ENCODE measurements at regions not wholly inside any gene's neighbourhood (a gene's known extent, or its start where the extent isn't known, plus 50 kb on each side); places are given as distances from the start of the nearest gene placed in this dataset.

GRCh38 chr7:45400680-45401079 lies 173.5 kb upstream of the ADCY1 start:
- no peak for TF ChIP-seq FOXJ3 (CRISPR knock-in tag; IDR thresholded peaks at IDR 0.05; ENCODE audit: borderline replicate concordance)
- TF ChIP-seq, protein P1, sequence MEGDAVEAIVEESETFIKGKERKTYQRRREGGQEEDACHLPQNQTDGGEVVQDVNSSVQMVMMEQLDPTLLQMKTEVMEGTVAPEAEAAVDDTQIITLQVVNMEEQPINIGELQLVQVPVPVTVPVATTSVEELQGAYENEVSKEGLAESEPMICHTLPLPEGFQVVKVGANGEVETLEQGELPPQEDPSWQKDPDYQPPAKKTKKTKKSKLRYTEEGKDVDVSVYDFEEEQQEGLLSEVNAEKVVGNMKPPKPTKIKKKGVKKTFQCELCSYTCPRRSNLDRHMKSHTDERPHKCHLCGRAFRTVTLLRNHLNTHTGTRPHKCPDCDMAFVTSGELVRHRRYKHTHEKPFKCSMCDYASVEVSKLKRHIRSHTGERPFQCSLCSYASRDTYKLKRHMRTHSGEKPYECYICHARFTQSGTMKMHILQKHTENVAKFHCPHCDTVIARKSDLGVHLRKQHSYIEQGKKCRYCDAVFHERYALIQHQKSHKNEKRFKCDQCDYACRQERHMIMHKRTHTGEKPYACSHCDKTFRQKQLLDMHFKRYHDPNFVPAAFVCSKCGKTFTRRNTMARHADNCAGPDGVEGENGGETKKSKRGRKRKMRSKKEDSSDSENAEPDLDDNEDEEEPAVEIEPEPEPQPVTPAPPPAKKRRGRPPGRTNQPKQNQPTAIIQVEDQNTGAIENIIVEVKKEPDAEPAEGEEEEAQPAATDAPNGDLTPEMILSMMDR (IDR thresholded peaks at IDR 0.05), result no peak
- no peak for TF ChIP-seq CREB1 (CRISPR knock-in tag; IDR thresholded peaks at IDR 0.05)

All from WTC11 (cell line).